Activated CD8-positive, alpha-beta memory T cell treated with anti-CD3 and anti-CD28 coated beads, Interleukin-2, amount 50 U/mL, for 48 hours (primary cell): ENCODE measurements at regions not wholly inside any gene's neighbourhood (a gene's known extent, or its start where the extent isn't known, plus 50 kb on each side); places are given as distances from the start of the nearest gene placed in this dataset.

Source experiments
- DNase-seq: peaks from one replicate; pipeline ENCODE4 v3.0.0-alpha.2; 2020

GRCh38 chr2:9135822-9136558, 70.6 kb upstream of the ASAP2 start:
- DNase-seq, result no peak

- DNase-seq, result no peak
Observed at GRCh38 chr2:9127316-9127715, 79.3 kb upstream of the ASAP2 start.

- no peak for DNase-seq
Observed at GRCh38 chr2:9126540-9126939, 80.1 kb upstream of the ASAP2 start.

- DNase-seq, result no peak
Observed at GRCh38 chr2:9124231-9124741, 82.3 kb upstream of the ASAP2 start.

- DNase-seq, result no peak
Observed at GRCh38 chr2:9123069-9123468, 83.5 kb upstream of the ASAP2 start.

- no peak for DNase-seq
Observed at GRCh38 chr2:9122367-9122766, 84.2 kb upstream of the ASAP2 start.

- no peak for DNase-seq
Observed at GRCh38 chr2:9118383-9118960, 88.1 kb upstream of the ASAP2 start.

GRCh38 chr2:9115229-9115628, 91.4 kb upstream of the ASAP2 start:
- DNase-seq, result no peak

- DNase-seq, result no peak
Observed at GRCh38 chr2:9114458-9114857, 92.2 kb upstream of the ASAP2 start.

- no peak for DNase-seq
Observed at GRCh38 chr2:9113916-9114315, 92.7 kb upstream of the ASAP2 start.

- no peak for DNase-seq
Observed at GRCh38 chr2:9113262-9113661, 93.3 kb upstream of the ASAP2 start.

- DNase-seq, result no peak
Observed at GRCh38 chr2:9112079-9112721, 94.4 kb upstream of the ASAP2 start.

- no peak for DNase-seq
Observed at GRCh38 chr2:9110893-9111569, 95.6 kb upstream of the ASAP2 start.

- DNase-seq, result no peak
Observed at GRCh38 chr2:9110346-9110884, 96.2 kb upstream of the ASAP2 start.

GRCh38 chr2:9109871-9110270, 96.7 kb upstream of the ASAP2 start:
- DNase-seq, result no peak

- DNase-seq, result no peak
Observed at GRCh38 chr2:9108210-9108967, 98.2 kb upstream of the ASAP2 start.

- peak; percentile 12 for DNase-seq
Observed at GRCh38 chr2:9107168-9108025, 99.2 kb upstream of the ASAP2 start.

- peak; percentile 10 for DNase-seq
Observed at GRCh38 chr2:9106338-9107167, 100.1 kb upstream of the ASAP2 start.

- DNase-seq, result no peak
Observed at GRCh38 chr2:9105601-9106337, 100.8 kb upstream of the ASAP2 start.
